ENCODE measurements at regions not wholly inside any gene's neighbourhood (a gene's known extent, or its start where the extent isn't known, plus 50 kb on each side); places are given as distances from the start of the nearest gene placed in this dataset.

DNA sequence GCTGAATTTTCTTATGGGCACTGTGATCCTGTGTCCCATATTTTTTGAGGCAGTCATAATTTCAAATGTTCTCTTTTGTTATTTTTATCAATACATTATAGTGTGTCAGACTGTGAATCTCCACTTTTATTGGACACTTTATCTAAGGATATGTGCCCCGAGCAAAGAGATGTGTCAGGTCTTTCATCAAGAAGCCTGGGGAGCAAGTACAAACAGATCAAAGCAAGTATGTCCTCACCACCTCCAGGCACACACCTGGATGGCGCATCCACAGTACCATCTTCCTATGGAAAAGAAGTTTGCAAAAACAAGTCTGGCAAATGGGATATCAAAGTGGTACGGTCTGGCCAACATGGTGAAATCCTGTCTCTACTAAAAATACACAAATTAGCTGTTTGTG lies 81.0 kb upstream of the ZNF236 start:
- TF ChIP-seq, protein P1, sequence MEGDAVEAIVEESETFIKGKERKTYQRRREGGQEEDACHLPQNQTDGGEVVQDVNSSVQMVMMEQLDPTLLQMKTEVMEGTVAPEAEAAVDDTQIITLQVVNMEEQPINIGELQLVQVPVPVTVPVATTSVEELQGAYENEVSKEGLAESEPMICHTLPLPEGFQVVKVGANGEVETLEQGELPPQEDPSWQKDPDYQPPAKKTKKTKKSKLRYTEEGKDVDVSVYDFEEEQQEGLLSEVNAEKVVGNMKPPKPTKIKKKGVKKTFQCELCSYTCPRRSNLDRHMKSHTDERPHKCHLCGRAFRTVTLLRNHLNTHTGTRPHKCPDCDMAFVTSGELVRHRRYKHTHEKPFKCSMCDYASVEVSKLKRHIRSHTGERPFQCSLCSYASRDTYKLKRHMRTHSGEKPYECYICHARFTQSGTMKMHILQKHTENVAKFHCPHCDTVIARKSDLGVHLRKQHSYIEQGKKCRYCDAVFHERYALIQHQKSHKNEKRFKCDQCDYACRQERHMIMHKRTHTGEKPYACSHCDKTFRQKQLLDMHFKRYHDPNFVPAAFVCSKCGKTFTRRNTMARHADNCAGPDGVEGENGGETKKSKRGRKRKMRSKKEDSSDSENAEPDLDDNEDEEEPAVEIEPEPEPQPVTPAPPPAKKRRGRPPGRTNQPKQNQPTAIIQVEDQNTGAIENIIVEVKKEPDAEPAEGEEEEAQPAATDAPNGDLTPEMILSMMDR (IDR thresholded peaks at IDR 0.05; ENCODE audit: extremely low read depth, missing control alignments), result no peak
- DNase-seq (ENCODE audit: low spot score), result no peak

DNA sequence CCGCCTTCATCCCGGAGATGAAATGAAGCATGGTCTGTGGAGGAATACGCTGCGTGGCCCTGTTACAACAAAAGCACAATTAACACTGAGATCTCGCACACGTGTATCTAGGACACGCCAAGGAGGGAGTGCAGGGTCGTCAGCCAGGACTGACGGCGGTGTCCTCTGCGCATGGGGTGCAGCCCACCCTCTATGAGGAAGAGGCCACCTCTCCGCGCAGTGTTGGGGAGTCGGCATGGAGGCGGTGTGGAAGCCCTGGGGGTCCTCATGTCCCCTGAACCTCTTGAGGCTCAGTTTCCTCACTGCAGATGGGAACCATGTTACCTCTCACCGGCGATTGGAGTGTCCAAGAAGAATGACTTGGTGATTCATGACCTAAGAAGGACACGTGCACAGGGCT lies 86.0 kb upstream of the ZNF236 start:
- TF ChIP-seq, protein P1 (IDR thresholded peaks at IDR 0.05; ENCODE audit: extremely low read depth, missing control alignments), result no peak
- DNase-seq (ENCODE audit: low spot score), result no peak

DNA sequence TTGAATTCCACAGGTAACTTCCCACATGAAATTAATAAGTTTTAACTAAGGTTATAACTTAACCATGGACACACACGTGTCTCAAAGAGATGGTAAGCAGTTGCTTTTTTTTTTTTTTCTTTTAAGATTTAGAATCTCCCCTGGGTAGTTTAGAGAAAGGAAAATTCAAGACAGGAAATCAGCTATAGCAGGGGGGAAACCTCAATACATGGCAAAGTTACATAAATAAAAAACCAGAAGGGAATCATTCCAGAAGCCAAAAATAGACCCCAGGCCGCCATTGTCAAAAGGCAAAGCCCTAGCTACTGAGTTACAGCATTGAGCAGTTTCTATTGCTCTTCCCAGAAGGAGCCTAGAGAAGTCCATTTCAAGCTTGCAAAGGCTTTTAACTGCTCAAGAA lies 91.5 kb upstream of the ZNF236 start:
- DNase-seq (ENCODE audit: low spot score), result no peak
- TF ChIP-seq, protein P1 (IDR thresholded peaks at IDR 0.05; ENCODE audit: extremely low read depth, missing control alignments), result no peak

DNA sequence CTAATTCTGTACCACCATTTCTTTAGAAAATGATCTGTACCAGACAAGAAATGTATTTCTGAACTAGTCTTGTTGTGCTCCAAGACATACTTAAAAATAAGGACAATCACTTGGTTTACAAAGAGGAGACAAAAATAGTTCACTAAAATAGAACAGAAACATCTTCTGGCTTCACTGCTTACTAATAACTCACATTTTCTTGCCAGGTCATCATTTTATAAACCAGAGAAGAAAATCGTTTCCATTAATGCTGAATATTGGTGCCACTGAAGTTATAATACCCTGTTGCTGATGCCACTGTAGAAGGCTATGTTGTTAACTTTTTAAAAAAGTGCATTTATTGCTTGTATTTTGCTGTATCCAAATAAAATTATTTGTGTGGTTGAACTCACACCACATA lies 94.8 kb upstream of the ZNF236 start:
- no peak for DNase-seq (ENCODE audit: low spot score)
- TF ChIP-seq, protein P1 (IDR thresholded peaks at IDR 0.05; ENCODE audit: extremely low read depth, missing control alignments), result no peak

- TF ChIP-seq, protein P1 (IDR thresholded peaks at IDR 0.05; ENCODE audit: extremely low read depth, missing control alignments), result no peak
- no peak for DNase-seq (ENCODE audit: low spot score)
Observed at GRCh38 chr18:76725445-76725844, 96.9 kb upstream of the ZNF236 start.

DNA sequence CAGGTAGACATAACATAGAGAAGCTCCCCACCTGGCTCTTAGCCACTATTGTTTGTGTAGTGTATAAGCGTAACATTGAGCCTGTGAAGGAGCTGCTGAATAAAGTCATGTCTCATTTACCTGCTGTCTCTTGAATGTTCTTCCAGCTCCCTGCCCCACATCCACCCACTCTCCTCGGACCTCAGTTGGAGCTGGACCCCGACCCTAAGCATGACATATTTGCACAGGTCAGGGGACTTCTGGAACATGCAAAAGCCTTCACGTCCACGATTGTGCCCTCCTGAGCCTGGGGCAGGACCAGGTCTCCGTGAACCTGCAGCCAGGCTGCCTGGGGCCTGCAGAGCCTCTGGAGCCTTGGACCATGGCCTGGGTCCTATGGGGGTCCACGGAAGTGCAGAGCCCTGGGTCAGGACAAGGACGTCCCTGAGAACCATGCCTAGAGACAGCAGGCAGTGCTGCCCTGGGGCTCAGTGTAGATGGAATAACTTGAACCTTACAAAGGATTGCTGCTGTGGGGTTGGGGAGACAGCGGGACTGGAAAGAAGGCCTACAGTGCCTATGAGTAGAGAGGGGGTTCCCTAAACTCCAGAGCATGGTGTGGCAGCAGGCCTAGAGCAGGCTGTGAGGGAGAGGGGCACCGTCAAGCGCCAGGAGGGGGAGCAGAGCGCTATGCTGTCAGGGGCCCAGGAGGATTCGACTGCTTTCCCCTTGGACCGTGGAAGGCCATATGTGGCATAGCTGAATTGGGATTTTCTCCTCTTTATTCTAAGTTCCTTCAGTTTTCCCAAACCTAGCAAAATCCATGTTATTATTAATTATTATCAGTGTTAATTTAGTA lies 99.9 kb upstream of the ZNF236 start:
- DNase-seq (ENCODE audit: low spot score), result no peak
- TF ChIP-seq, protein P1 (IDR thresholded peaks at IDR 0.05; ENCODE audit: extremely low read depth, missing control alignments), result no peak

GRCh38 chr18:76721207-76721996 lies 101.0 kb upstream of the ZNF236 start:
- no peak for DNase-seq (ENCODE audit: low spot score)
- TF ChIP-seq, protein P1 (IDR thresholded peaks at IDR 0.05; ENCODE audit: extremely low read depth, missing control alignments), result no peak
